H9 (cell line): ENCODE measurements at regions not wholly inside any gene's neighbourhood (a gene's known extent, or its start where the extent isn't known, plus 50 kb on each side); places are given as distances from the start of the nearest gene placed in this dataset.

ENCODE experiments used
- DNase-seq: peaks from one replicate; pipeline ENCODE4 v3.0.0-alpha.2; 2017
- H2AFZ ChIP-seq: one replicate; pipeline ENCODE4 v1.6.1; 2013; ENCODE audit warnings: mild to moderate bottlenecking, low read length, control low read depth, moderate library complexity
- H2AK5ac ChIP-seq: 2 replicates; pipeline ENCODE4 v1.6.1; 2013; ENCODE audit warnings: low read length, control low read depth, mixed read lengths; ENCODE audit not compliant: insufficient read length
- H2BK120ac ChIP-seq: one replicate; pipeline ENCODE4 v1.6.1; 2013; ENCODE audit warnings: low read depth, mild to moderate bottlenecking, low read length, control low read depth, inconsistent platforms; ENCODE audit not compliant: poor library complexity, severe bottlenecking
- H2BK12ac ChIP-seq: 2 replicates; pipeline ENCODE4 v1.6.1; 2013; ENCODE audit warnings: low read length, control low read depth, mixed read lengths, low read depth; ENCODE audit not compliant: insufficient read length
- H2BK15ac ChIP-seq: 2 replicates; pipeline ENCODE4 v1.6.1; 2013; ENCODE audit warnings: low read depth, low read length, control low read depth
- H2BK20ac ChIP-seq: one replicate; pipeline ENCODE4 v1.6.1; 2013; ENCODE audit warnings: low read depth, mild to moderate bottlenecking, low read length, control low read depth, inconsistent platforms; ENCODE audit not compliant: poor library complexity, severe bottlenecking
- H2BK5ac ChIP-seq: 2 replicates; pipeline ENCODE4 v1.6.1; 2013; ENCODE audit warnings: low read length, control low read depth, mixed read lengths; ENCODE audit not compliant: insufficient read length
- H3K14ac ChIP-seq: 2 replicates; pipeline ENCODE4 v1.6.1; 2013; ENCODE audit warnings: low read length, control low read depth; ENCODE audit not compliant: insufficient read depth
- H3K18ac ChIP-seq: 2 replicates; pipeline ENCODE4 v1.6.1; 2013; ENCODE audit warnings: low read depth, mild to moderate bottlenecking, mixed read lengths, low read length, control low read depth; ENCODE audit not compliant: insufficient read length
- H3K23ac ChIP-seq: 2 replicates; pipeline ENCODE4 v1.6.1; 2013; ENCODE audit warnings: low read length, control low read depth, mixed read lengths, low read depth; ENCODE audit not compliant: insufficient read length
- H3K23me2 ChIP-seq: 2 replicates; pipeline ENCODE4 v1.6.1; 2013; ENCODE audit warnings: low read depth, mild to moderate bottlenecking, mixed read lengths, low read length, control low read depth; ENCODE audit not compliant: insufficient read length, poor library complexity, severe bottlenecking
- H3K27ac ChIP-seq: 2 replicates; pipeline ENCODE4 v1.5.1; 2013; ENCODE audit warnings: low read length, control low read depth, mixed read lengths, low read depth; ENCODE audit not compliant: insufficient read length
- H3K27me3 ChIP-seq: 2 replicates; pipeline ENCODE4 v1.6.1; 2013; ENCODE audit warnings: low read length, control low read depth, inconsistent platforms; ENCODE audit not compliant: insufficient read depth
- H3K4ac ChIP-seq: 2 replicates; pipeline ENCODE4 v1.6.1; 2013; ENCODE audit warnings: low read depth, mild to moderate bottlenecking, control low read depth, inconsistent platforms, low read length, moderate library complexity
- H3K4me1 ChIP-seq: 2 replicates; pipeline ENCODE4 v1.6.1; 2013; ENCODE audit warnings: low read length, control low read depth, inconsistent platforms; ENCODE audit not compliant: insufficient read depth
- H3K4me2 ChIP-seq: 2 replicates; pipeline ENCODE4 v1.6.1; 2013; ENCODE audit warnings: low read length, control low read depth, mixed read lengths; ENCODE audit not compliant: insufficient read length, insufficient read depth
- H3K56ac ChIP-seq: 2 replicates; pipeline ENCODE4 v1.6.1; 2013; ENCODE audit warnings: low read depth, mild to moderate bottlenecking, mixed read lengths, low read length, control low read depth; ENCODE audit not compliant: insufficient read length
- H3K79me1 ChIP-seq: 2 replicates; pipeline ENCODE4 v1.6.1; 2013; ENCODE audit warnings: low read depth, mild to moderate bottlenecking, moderate library complexity, low read length, control low read depth, inconsistent platforms; ENCODE audit not compliant: insufficient read depth, poor library complexity, severe bottlenecking
- H3K79me2 ChIP-seq: 2 replicates; pipeline ENCODE4 v1.6.1; 2013; ENCODE audit warnings: low read length, control low read depth, inconsistent platforms; ENCODE audit not compliant: insufficient read depth
- H3K9ac ChIP-seq: 2 replicates; pipeline ENCODE4 v1.6.1; 2013; ENCODE audit warnings: low read length, control low read depth, mixed read lengths; ENCODE audit not compliant: insufficient read length; ENCODE audit errors: extremely low read depth
- H3K9me3 ChIP-seq: one replicate; pipeline ENCODE4 v1.6.1; 2013; ENCODE audit warnings: low read depth, low read length, inconsistent platforms; ENCODE audit not compliant: control insufficient read depth
- H3T11ph ChIP-seq: one replicate; pipeline ENCODE4 v1.6.1; 2013; ENCODE audit warnings: mild to moderate bottlenecking, low read length, control low read depth, inconsistent platforms
- H4K20me1 ChIP-seq: one replicate; pipeline ENCODE4 v1.6.1; 2013; ENCODE audit not compliant: control insufficient read depth, insufficient read length, insufficient read depth
- H4K5ac ChIP-seq: 2 replicates; pipeline ENCODE4 v1.6.1; 2013; ENCODE audit warnings: low read depth, mild to moderate bottlenecking, mixed read lengths, low read length, control low read depth; ENCODE audit not compliant: insufficient read length
- H4K8ac ChIP-seq: replicated peaks from 2 replicates; pipeline ENCODE4 v1.6.1; 2013; ENCODE audit warnings: low read length, control low read depth, mixed read lengths, low read depth; ENCODE audit not compliant: insufficient read length
- H4K91ac ChIP-seq: 2 replicates; pipeline ENCODE4 v1.6.1; 2013; ENCODE audit warnings: low read depth, mild to moderate bottlenecking, moderate library complexity, mixed read lengths, low read length, control low read depth; ENCODE audit not compliant: insufficient read length
- H3K27ac Mint-ChIP-seq, 3 experiments: 2 replicates in 2 of 3; 3 replicates in 1 of 3; pipeline ENCODE4 v1.8.0; 2020 to 2021; ENCODE audit warnings: mixed read lengths in 3 of 3, mild to moderate bottlenecking in 1 of 3, moderate library complexity in 1 of 3
- H3K27me3 Mint-ChIP-seq: 2 replicates; pipeline ENCODE4 v1.8.0; 2021; ENCODE audit warnings: low read depth, mild to moderate bottlenecking, moderate library complexity, mixed read lengths
- H3K36me3 Mint-ChIP-seq, 3 experiments: 2 replicates in 2 of 3; 3 replicates in 1 of 3; pipeline ENCODE4 v1.8.0; 2020 to 2021; ENCODE audit warnings: low read depth in 3 of 3, mixed read lengths in 3 of 3; ENCODE audit not compliant: insufficient read depth in 1 of 3
- H3K4me1 Mint-ChIP-seq, 2 experiments: 2 replicates each; pipeline ENCODE4 v1.8.0; 2020; ENCODE audit warnings: mixed read lengths in 2 of 2
- H3K4me3 Mint-ChIP-seq, 2 experiments: 2 replicates in 1 of 2; 3 replicates in 1 of 2; pipeline ENCODE4 v1.8.0; 2020 to 2021; ENCODE audit warnings: mild to moderate bottlenecking in 2 of 2, mixed read lengths in 2 of 2, moderate library complexity in 1 of 2
- H3K9me3 Mint-ChIP-seq, 2 experiments: 2 replicates in 1 of 2; 3 replicates in 1 of 2; pipeline ENCODE4 v1.8.0; 2020; ENCODE audit warnings: mild to moderate bottlenecking in 2 of 2, mixed read lengths in 2 of 2, moderate library complexity in 1 of 2
- WGBS: extraction: QIAGEN DNeasy Blood & Tissue Kit; methylation state at CpG from one replicate; pipeline ENCODE4 v1.1.7; 2013; ENCODE audit warnings: missing lambda C conversion rate, low lambda C conversion rate, mixed read lengths; ENCODE audit not compliant: insufficient read length; ENCODE audit errors: extremely low coverage; 5-methylcytosine and 5-hydroxymethylcytosine counted together
- TF ChIP-seq, protein P1 (sequence below): fragments of 200-600 bp; sonication (generic); conservative IDR thresholded peaks from 3 replicates; pipeline ENCODE4 v1.8.0; 2021; ENCODE audit warnings: antibody characterized with exemption, mild to moderate bottlenecking

DNA sequence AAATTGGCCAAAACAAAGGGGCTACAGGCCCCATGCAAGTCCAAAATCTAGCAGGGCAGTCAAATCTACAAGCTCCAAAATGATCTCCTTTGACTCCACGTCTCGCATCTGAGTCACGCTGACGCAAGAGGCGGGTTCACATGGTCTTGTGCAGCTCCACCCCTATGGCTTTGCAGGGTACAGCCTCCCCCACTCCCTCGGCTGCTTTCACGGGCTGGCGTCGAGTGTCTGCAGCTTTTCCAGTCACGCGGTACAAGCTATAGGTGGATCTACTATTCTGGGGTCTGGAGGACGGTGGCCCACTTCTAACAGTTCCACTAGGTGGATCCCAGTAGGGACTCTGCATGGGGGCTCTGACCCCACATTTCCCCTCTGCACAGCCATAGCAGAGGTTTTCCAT lies 99.2 kb upstream of the KCNIP4 start:
- H3K9me3 ChIP-seq: no peaks in the 10 kb centered on the region
- H2BK5ac ChIP-seq: no peak overlapping the region
- H2AK5ac ChIP-seq: no peak overlapping the region
- no peak overlapping the region for H3T11ph ChIP-seq
- no peak overlapping the region for H3K27ac ChIP-seq
- H3K27ac Mint-ChIP-seq: no peak overlapping the region
- no peak overlapping the region for H3K4ac ChIP-seq
- H3K56ac ChIP-seq: no peak overlapping the region
- no peak overlapping the region for H4K91ac ChIP-seq
- H3K23me2 ChIP-seq: no peaks in the 10 kb centered on the region
- H3K4me1 Mint-ChIP-seq: no peaks in the 10 kb centered on the region
- no peaks in the 10 kb centered on the region for H4K20me1 ChIP-seq
- no peak overlapping the region for H3K4me2 ChIP-seq
- no peak overlapping the region for H2AFZ ChIP-seq
- H3K27me3 Mint-ChIP-seq: no peaks in the 10 kb centered on the region
- H3K27me3 ChIP-seq: no peaks in the 10 kb centered on the region
- no peak overlapping the region for H2BK15ac ChIP-seq
- no peak overlapping the region for H2BK20ac ChIP-seq
- H2BK120ac ChIP-seq: no peak overlapping the region
- H3K9ac ChIP-seq: no peak overlapping the region
- no peak overlapping the region for H3K14ac ChIP-seq
- TF ChIP-seq, protein P1, sequence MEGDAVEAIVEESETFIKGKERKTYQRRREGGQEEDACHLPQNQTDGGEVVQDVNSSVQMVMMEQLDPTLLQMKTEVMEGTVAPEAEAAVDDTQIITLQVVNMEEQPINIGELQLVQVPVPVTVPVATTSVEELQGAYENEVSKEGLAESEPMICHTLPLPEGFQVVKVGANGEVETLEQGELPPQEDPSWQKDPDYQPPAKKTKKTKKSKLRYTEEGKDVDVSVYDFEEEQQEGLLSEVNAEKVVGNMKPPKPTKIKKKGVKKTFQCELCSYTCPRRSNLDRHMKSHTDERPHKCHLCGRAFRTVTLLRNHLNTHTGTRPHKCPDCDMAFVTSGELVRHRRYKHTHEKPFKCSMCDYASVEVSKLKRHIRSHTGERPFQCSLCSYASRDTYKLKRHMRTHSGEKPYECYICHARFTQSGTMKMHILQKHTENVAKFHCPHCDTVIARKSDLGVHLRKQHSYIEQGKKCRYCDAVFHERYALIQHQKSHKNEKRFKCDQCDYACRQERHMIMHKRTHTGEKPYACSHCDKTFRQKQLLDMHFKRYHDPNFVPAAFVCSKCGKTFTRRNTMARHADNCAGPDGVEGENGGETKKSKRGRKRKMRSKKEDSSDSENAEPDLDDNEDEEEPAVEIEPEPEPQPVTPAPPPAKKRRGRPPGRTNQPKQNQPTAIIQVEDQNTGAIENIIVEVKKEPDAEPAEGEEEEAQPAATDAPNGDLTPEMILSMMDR: no peak
- DNase-seq: no peak
- H4K8ac ChIP-seq: no peak overlapping the region
- H3K36me3 Mint-ChIP-seq: peaks cover 0 to 3% (median 0%) of the 10 kb centered on the region in 3 experiments; a peak in 1 of 7 replicates
- H2BK12ac ChIP-seq: no peak overlapping the region
- no peaks in the 10 kb centered on the region for H3K4me1 ChIP-seq
- H3K79me2 ChIP-seq: no peaks in the 10 kb centered on the region; the same call in 1 of the 2 replicates
- no peaks in the 10 kb centered on the region for H3K79me1 ChIP-seq
- no peak overlapping the region for H3K18ac ChIP-seq
- no peak overlapping the region for H4K5ac ChIP-seq
- H3K23ac ChIP-seq: no peak overlapping the region
- H3K9me3 Mint-ChIP-seq: peaks cover 0 to 5% of the 10 kb centered on the region in 2 experiments; a peak in 2 of 5 replicates
- no peak overlapping the region for H3K4me3 Mint-ChIP-seq
- no CpG with 5 or more reads among the region's 12 CpGs for WGBS
